ENCODE measurements at regions not wholly inside any gene's neighbourhood (a gene's known extent, or its start where the extent isn't known, plus 50 kb on each side); places are given as distances from the start of the nearest gene placed in this dataset.

GRCh38 chrX:2585158-2585470 lies 84.3 kb upstream of the DHRSX start:
- H3K18ac ChIP-seq (ENCODE audit: low read depth, low read length): no peak overlapping the region

More at GRCh38 chrX:2585158-2585470, 84.3 kb upstream of the DHRSX start:
- Histone ChIP-seq H4K20me1 (ENCODE audit: insufficient read depth, low read length) (no peaks in the 10 kb centered on the region), H3K14ac (replicated peaks; ENCODE audit: low read depth, low read length) (no peak overlapping the region), H4K8ac (ENCODE audit: low read depth in 2 of 2, low read length in 2 of 2) (no peak overlapping the region), H3K4ac (ENCODE audit: low read depth, low read length) (no peak overlapping the region), H3K27me3 (ENCODE audit: control insufficient read depth, insufficient read depth, low read length) (peaks cover 45% of the 10 kb centered on the region), H3K27ac (ENCODE audit: insufficient read depth, low read length) (no peak overlapping the region), H4K91ac (ENCODE audit: insufficient read depth, low read depth, low read length) (no peak overlapping the region), H3K4me2 (ENCODE audit: low read depth, low read length) (no peak overlapping the region), H3K23ac (ENCODE audit: low read depth, low read length) (no peak overlapping the region), H3K79me1 (ENCODE audit: low read depth in 1 of 2, low read length in 2 of 2) (no peaks in the 10 kb centered on the region), H2BK120ac (ENCODE audit: low read depth, low read length) (no peak overlapping the region), H2BK20ac (ENCODE audit: low read depth, low read length) (no peak overlapping the region), H3K9me1 (ENCODE audit: insufficient read depth, low read length) (no peaks in the 10 kb centered on the region), H3K36me3 (ENCODE audit: control insufficient read depth, insufficient read depth, low read length) (no peaks in the 10 kb centered on the region), H3K4me1 (ENCODE audit: control insufficient read depth, insufficient read depth, low read length) (no peaks in the 10 kb centered on the region), H3K9me3 (ENCODE audit: control insufficient read depth, insufficient read depth, low read length) (no peaks in the 10 kb centered on the region), H3K4me3 (ENCODE audit: insufficient read depth, low read depth, low read length) (no peak overlapping the region), H2AK5ac (ENCODE audit: low read depth, low read length) (no peak overlapping the region), H2BK15ac (ENCODE audit: low read depth, low read length) (no peak overlapping the region), H3K9ac (ENCODE audit: low read depth, low read length) (no peak overlapping the region), H2BK5ac (ENCODE audit: low read depth, low read length, poor library complexity, severe bottlenecking) (no peak overlapping the region), H2AFZ (replicated peaks; ENCODE audit: low read length, poor library complexity) (no peak overlapping the region), H4K5ac (ENCODE audit: low read depth, low read length) (no peak overlapping the region), H3K56ac (ENCODE audit: extremely low read depth, insufficient read depth, low read length) (no peak overlapping the region), H2AK9ac (replicated peaks; ENCODE audit: low read depth, low read length, poor library complexity) (no peak overlapping the region)
- WGBS, 2 experiments (ENCODE audit: extremely low coverage in 2 of 2, insufficient read length in 1 of 2): 30% methylated on average over 2 of the region's 8 CpGs; no CpG with 5 or more reads in 1 of the 2 experiments
- no peak for DNase-seq
- dilution Hi-C loops (cut with HindIII; ENCODE audit: low sequenced_read_pairs, unreplicated experiment): no loop called here
- POLR2A ChIA-PET (ENCODE audit: unreplicated experiment): no interaction called here
- in situ Hi-C loops (cut with MboI; ENCODE audit: low sequenced_read_pairs): no loop called here
- TF ChIP-seq SMC3 (IDR thresholded peaks at IDR 0.05; ENCODE audit: low read depth, low read length): no peak
- TF ChIP-seq CEBPB (IDR thresholded peaks at IDR 0.05; ENCODE audit: low read depth, low read length): no peak
- TF ChIP-seq BHLHE40 (IDR thresholded peaks at IDR 0.05; ENCODE audit: low read depth, low read length): no peak
- TF ChIP-seq MAZ (IDR thresholded peaks at IDR 0.05; ENCODE audit: borderline replicate concordance, low read depth, low read length): no peak
- no peak for TF ChIP-seq RCOR1 (IDR thresholded peaks at IDR 0.05; ENCODE audit: insufficient replicate concordance, low read length)
- no peak for ATAC-seq (ENCODE audit: low read depth)
- CTCF ChIA-PET: no interaction called here
- intact Hi-C loops (cut with micrococcal nuclease): no loop called here
- BruUV-seq (replicated peaks): no TSS peak
